HEK293T (cell line): ENCODE measurements at regions not wholly inside any gene's neighbourhood (a gene's known extent, or its start where the extent isn't known, plus 50 kb on each side); places are given as distances from the start of the nearest gene placed in this dataset.

Source experiments
- CTCF ChIA-PET: fragments of 350-600 bp; formaldehyde crosslinking; extraction: SDS; loops from one replicate; lab custom pipeline; 2021; ENCODE audit warnings: antibody characterized with exemption, inconsistent platforms; lab: Yijun Ruan, JAX
- POLR2A ChIA-PET: fragments of 350-600 bp; formaldehyde crosslinking; extraction: SDS; loops from one replicate; lab custom pipeline; 2020; ENCODE audit warnings: antibody characterized with exemption, inconsistent platforms; lab: Yijun Ruan, JAX
- DNase-seq: peaks from one replicate; pipeline ENCODE4 v3.0.0; 2012; ENCODE audit warnings: mixed read lengths; ENCODE audit errors: extremely low spot score
- ARNT ChIP-seq: fragments of 450-650 bp; IDR thresholded peaks from 2 replicates; pipeline ENCODE4 v1.6.1; 2017; ENCODE audit warnings: mild to moderate bottlenecking
- BHLHE40 ChIP-seq: fragments of 450-650 bp; IDR thresholded peaks from 2 replicates; pipeline ENCODE4 v1.6.1; 2016; ENCODE audit warnings: mild to moderate bottlenecking, moderate library complexity, borderline replicate concordance
- CTBP1 ChIP-seq: fragments of 450-650 bp; IDR thresholded peaks from 2 replicates; pipeline ENCODE4 v1.6.1; 2016; ENCODE audit warnings: borderline replicate concordance
- ELF4 ChIP-seq: fragments of 450-650 bp; IDR thresholded peaks from 2 replicates; pipeline ENCODE4 v1.6.1; 2017; ENCODE audit warnings: antibody characterized with exemption
- FOXA1 ChIP-seq: fragments of 450-650 bp; IDR thresholded peaks from 2 replicates; pipeline ENCODE4 v1.6.1; 2016; ENCODE audit warnings: mild to moderate bottlenecking
- FOXK2 ChIP-seq: fragments of 450-650 bp; IDR thresholded peaks from 2 replicates; pipeline ENCODE4 v1.6.1; 2016; ENCODE audit warnings: mild to moderate bottlenecking
- FOXM1 ChIP-seq: fragments of 450-650 bp; IDR thresholded peaks from 2 replicates; pipeline ENCODE4 v1.6.1; 2017; ENCODE audit warnings: mild to moderate bottlenecking, borderline replicate concordance
- HDGF ChIP-seq: fragments of 450-650 bp; IDR thresholded peaks from 2 replicates; pipeline ENCODE4 v1.6.1; 2017; ENCODE audit warnings: antibody characterized with exemption, borderline replicate concordance
- L3MBTL2 ChIP-seq: fragments of 450-650 bp; conservative IDR thresholded peaks from 2 replicates; pipeline ENCODE4 v1.6.1; 2016; ENCODE audit warnings: mild to moderate bottlenecking
- LEF1 ChIP-seq: fragments of 450-650 bp; IDR thresholded peaks from 2 replicates; pipeline ENCODE4 v1.6.1; 2017; ENCODE audit warnings: mild to moderate bottlenecking, borderline replicate concordance
- NFRKB ChIP-seq: fragments of 450-650 bp; IDR thresholded peaks from 2 replicates; pipeline ENCODE4 v1.6.1; 2016; ENCODE audit warnings: mild to moderate bottlenecking, moderate library complexity
- SP1 ChIP-seq: fragments of 450-650 bp; IDR thresholded peaks from 2 replicates; pipeline ENCODE4 v1.6.1; 2017
- SUZ12 ChIP-seq: fragments of 450-650 bp; IDR thresholded peaks from 2 replicates; pipeline ENCODE4 v1.6.1; 2016; ENCODE audit warnings: mild to moderate bottlenecking
- TARDBP ChIP-seq: fragments of 450-650 bp; IDR thresholded peaks from 2 replicates; pipeline ENCODE4 v1.6.1; 2016
- ZNF384 ChIP-seq: fragments of 450-650 bp; IDR thresholded peaks from 2 replicates; pipeline ENCODE4 v1.6.1; 2016
- TF ChIP-seq, protein P1 (sequence below): fragments of 450-650 bp; IDR thresholded peaks from 2 replicates; pipeline ENCODE4 v1.6.1; 2016

DNA sequence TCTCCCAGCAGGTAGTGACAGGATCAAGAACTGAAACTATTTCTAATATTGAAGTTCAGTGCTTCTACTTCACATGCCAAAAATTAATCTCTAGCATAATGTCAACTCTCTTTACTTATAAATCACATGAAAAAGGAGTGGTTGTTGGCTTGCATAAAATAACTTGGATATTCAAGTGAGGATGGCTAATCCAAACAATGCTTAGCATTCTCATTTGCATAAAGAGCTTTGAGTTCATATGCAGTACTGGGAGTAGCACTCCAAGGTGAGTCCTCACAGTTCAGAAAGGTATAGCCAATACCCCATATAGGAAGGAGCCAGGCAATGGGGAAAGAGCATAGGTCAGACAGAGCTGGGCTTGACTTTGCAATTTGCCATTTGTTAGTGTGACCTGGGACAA, 149.3 kb downstream of the PCTP start:
- ChIA-PET POLR2A (no interaction called here), CTCF (no interaction called here)
- no peak for TF ChIP-seq LEF1
- TF ChIP-seq SP1 = no peak
- no peak for TF ChIP-seq ELF4
- no peak for TF ChIP-seq CTBP1
- no peak for TF ChIP-seq ARNT
- TF ChIP-seq L3MBTL2 = no peak
- TF ChIP-seq TARDBP = no peak
- TF ChIP-seq, protein P1, sequence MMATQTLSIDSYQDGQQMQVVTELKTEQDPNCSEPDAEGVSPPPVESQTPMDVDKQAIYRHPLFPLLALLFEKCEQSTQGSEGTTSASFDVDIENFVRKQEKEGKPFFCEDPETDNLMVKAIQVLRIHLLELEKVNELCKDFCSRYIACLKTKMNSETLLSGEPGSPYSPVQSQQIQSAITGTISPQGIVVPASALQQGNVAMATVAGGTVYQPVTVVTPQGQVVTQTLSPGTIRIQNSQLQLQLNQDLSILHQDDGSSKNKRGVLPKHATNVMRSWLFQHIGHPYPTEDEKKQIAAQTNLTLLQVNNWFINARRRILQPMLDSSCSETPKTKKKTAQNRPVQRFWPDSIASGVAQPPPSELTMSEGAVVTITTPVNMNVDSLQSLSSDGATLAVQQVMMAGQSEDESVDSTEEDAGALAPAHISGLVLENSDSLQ = no peak
- no peak for TF ChIP-seq HDGF
- TF ChIP-seq FOXA1 = no peak
- TF ChIP-seq ZNF384 = no peak
- TF ChIP-seq BHLHE40 = no peak
- no peak for TF ChIP-seq FOXK2
- TF ChIP-seq FOXM1 = no peak
- no peak for TF ChIP-seq NFRKB
- TF ChIP-seq SUZ12 = no peak
- DNase-seq = no peak

DNA sequence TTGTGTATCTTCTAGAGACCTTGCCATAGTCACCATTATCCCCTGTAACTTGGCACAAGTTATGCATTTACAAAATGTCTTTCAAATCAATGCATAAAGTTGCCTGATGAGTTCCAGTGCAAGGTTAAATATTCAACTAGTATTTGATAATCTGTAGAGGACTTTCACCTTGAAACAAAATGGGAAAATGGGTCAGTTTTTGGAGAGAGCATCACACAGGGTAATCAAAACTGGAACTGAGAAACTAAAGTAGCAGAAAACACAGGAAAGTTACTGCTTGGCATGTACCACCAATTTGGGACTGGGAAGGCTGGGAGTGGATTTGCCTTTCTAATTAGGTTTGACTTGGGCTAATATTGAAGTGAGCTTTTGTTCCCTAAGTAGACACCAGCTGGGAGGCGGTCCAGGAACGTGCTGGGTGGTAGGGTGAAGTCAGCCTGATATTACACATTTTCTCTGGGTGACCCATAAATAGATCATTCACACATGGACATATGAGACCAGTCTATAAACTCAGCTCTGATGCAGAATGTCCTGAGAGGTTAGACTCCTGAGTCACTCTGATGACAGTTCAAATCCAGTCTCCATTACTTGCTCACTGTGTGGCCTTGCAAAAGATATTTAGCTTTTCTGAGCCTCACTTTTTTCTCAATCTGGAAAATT, 152.3 kb downstream of the PCTP start:
- TF ChIP-seq NFRKB (no peak), L3MBTL2 (no peak), FOXK2 (no peak), FOXM1 (no peak), TARDBP (no peak), HDGF (no peak), CTBP1 (no peak), LEF1 (no peak), SP1 (no peak), ZNF384 (no peak), BHLHE40 (no peak), ELF4 (no peak), FOXA1 (no peak), ARNT (no peak), SUZ12 (no peak)
- TF ChIP-seq, protein P1 = no peak
- ChIA-PET CTCF (no interaction called here), POLR2A (no interaction called here)
- no peak for DNase-seq

DNA sequence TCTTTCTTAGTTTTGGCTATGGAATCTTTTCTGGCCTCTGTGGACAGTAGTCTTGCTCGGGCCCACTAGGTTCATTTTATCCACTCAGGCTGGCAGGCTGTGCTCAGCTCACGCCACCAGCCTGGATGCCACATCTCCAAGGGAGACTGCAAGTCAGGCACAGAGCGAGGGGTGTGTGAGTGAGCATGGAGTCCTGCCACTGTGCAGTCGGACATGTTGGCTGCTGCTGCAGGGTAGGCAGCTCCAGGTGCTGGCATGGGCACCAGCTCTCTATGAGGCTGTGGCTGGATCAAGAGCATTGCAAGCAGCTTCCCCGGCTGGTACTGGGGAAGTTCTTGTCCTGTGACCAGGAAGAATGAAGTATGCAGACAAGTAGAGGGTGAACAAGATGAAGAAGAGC, 158.9 kb downstream of the PCTP start:
- DNase-seq = no peak
- ChIA-PET POLR2A (no interaction called here), CTCF (no interaction called here)
- no peak for TF ChIP-seq HDGF

DNA sequence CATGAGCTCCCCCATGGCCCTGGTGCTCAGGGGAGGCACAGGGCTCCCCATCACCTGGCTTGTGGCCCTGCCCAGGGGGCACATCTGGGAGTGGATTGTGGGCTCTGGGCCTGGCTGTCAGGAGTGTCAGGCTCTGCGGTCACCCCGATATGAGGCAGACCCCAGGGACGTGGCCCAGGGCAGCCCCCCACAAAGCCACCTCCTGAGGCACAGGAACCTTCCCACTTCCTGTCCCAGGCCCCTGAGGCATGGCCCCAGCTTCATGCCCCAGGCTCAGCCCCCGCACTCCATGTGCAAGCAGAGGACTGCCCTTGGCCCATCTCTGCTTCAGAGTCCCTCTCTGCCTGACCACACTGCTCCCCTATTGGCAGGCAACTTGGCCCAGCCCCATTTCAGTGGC, 160.3 kb downstream of the PCTP start:
- CTCF ChIA-PET = no interaction called here

DNA sequence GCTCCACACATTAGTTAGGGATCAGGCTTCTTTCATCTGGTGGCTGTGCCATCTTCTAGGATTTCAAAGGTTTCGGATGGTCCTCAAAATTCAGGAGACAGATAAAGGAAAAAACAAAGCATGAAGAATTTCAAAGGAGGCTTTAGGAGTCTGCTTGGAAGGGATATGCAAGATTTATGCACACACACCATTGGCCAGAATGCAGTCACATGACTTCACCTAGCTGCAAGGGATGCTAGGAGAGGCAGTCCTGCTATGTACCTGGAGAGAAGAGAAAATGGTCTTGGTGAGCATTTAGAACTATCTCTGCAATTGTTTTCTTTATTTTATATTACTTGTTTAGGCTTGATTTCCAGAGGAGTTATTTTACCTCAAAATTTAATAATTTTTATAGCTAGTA, 174.6 kb downstream of the PCTP start:
- no peak for DNase-seq
- no peak for TF ChIP-seq SUZ12
- no peak for TF ChIP-seq FOXK2
- TF ChIP-seq ZNF384 = no peak
- TF ChIP-seq HDGF = no peak
- TF ChIP-seq L3MBTL2 = no peak
- no peak for TF ChIP-seq CTBP1
- TF ChIP-seq ARNT = no peak
- TF ChIP-seq TARDBP = no peak
- TF ChIP-seq BHLHE40 = no peak
- TF ChIP-seq FOXA1 = no peak
- TF ChIP-seq ELF4 = no peak
- TF ChIP-seq FOXM1 = no peak
- TF ChIP-seq, protein P1 = no peak
- no peak for TF ChIP-seq NFRKB
- CTCF ChIA-PET = no interaction called here
- POLR2A ChIA-PET = no interaction called here

More for the DNA sequence above, 160.3 kb downstream of the PCTP start:
- POLR2A ChIA-PET = no interaction called here
- DNase-seq = no peak
- TF ChIP-seq ZNF384 (no peak), ELF4 (no peak), FOXA1 (no peak), HDGF (no peak), L3MBTL2 (no peak), FOXK2 (no peak), SP1 (no peak), SUZ12 (no peak), TARDBP (no peak), FOXM1 (no peak), NFRKB (no peak), BHLHE40 (no peak), LEF1 (no peak), ARNT (no peak), CTBP1 (no peak)
- TF ChIP-seq, protein P1 = no peak
